Upper lobe of left lung (tissue), 4 donors: ENCODE measurements at regions not wholly inside any gene's neighbourhood (a gene's known extent, or its start where the extent isn't known, plus 50 kb on each side); places are given as distances from the start of the nearest gene placed in this dataset.

ENCODE experiments used
- EP300 ChIP-seq, 4 donors: sonication (generic); formaldehyde crosslinking; IDR thresholded peaks; one replicate each; pipeline ENCODE4 v1.5.1; 2017; ENCODE audit warnings: antibody characterized with exemption in 4 of 4, control low read depth in 2 of 4
- POLR2A ChIP-seq, 4 donors: fragments of 450-650 bp; IDR thresholded peaks; one replicate each; pipeline ENCODE4 v1.5.1; 2016 to 2017; ENCODE audit warnings: antibody characterized with exemption in 4 of 4, mild to moderate bottlenecking in 2 of 4

GRCh38 chr4:184573701-184574100 is 75.5 kb downstream of the CASP3 start:
- TF ChIP-seq POLR2A (IDR thresholded peaks at IDR 0.05) (no peak), EP300 (IDR thresholded peaks at IDR 0.05) (no peak)
